GM23338 (cell line): ENCODE measurements at regions not wholly inside any gene's neighbourhood (a gene's known extent, or its start where the extent isn't known, plus 50 kb on each side); places are given as distances from the start of the nearest gene placed in this dataset.

Experiments
- CREB1 ChIP-seq: fragments of 250-450 bp; sonication (Bioruptor Pico); IDR thresholded peaks from 2 replicates; pipeline ENCODE4 v1.5.0; 2020; ENCODE audit warnings: low read depth, mild to moderate bottlenecking, moderate library complexity
- CTCF ChIP-seq, 2 experiments: fragments of 200-600 bp in 1 of 2; sonication (generic) in 1 of 2; conservative IDR thresholded peaks; 2 replicates each; pipeline versions ENCODE4 v1.5.1 to v1.6.1; 2016 to 2017; ENCODE audit warnings: antibody characterized with exemption in 2 of 2, low read depth in 2 of 2, mild to moderate bottlenecking in 2 of 2, moderate library complexity in 1 of 2
- ETS1 ChIP-seq: IDR thresholded peaks from 2 replicates; pipeline ENCODE4 v1.6.1; 2016; ENCODE audit warnings: antibody characterized with exemption
- EZH2 ChIP-seq: fragments of 200-600 bp; sonication (generic); IDR thresholded peaks from one replicate; pipeline ENCODE4 v1.8.0; 2017; ENCODE audit warnings: antibody characterized with exemption, mild to moderate bottlenecking, low read depth; ENCODE audit not compliant: unreplicated experiment
- EZH2phosphoT487 ChIP-seq: fragments of 200-600 bp; sonication (generic); IDR thresholded peaks from one replicate; pipeline ENCODE4 v1.8.1; 2018; ENCODE audit warnings: antibody characterized with exemption; ENCODE audit not compliant: unreplicated experiment
- JUNB ChIP-seq: IDR thresholded peaks from one replicate; pipeline ENCODE4 v1.6.1; 2016; ENCODE audit warnings: antibody characterized with exemption; ENCODE audit not compliant: unreplicated experiment
- NANOG ChIP-seq: IDR thresholded peaks from 2 replicates; pipeline ENCODE4 v1.6.1; 2016; ENCODE audit warnings: antibody characterized with exemption, borderline replicate concordance
- POLR2AphosphoS5 ChIP-seq: IDR thresholded peaks from 2 replicates; pipeline ENCODE4 v1.6.1; 2016; ENCODE audit warnings: antibody characterized with exemption, low read depth
- ZNF114 ChIP-seq: fragments of 250-450 bp; sonication (Bioruptor Pico); IDR thresholded peaks from 2 replicates; pipeline ENCODE4 v1.5.0; 2020; ENCODE audit warnings: mild to moderate bottlenecking, moderate library complexity
- TF ChIP-seq, protein P1 (sequence below): IDR thresholded peaks from one replicate; pipeline ENCODE4 v1.6.1; 2018; ENCODE audit warnings: antibody characterized with exemption; ENCODE audit not compliant: unreplicated experiment

- TF ChIP-seq POLR2AphosphoS5 (no peak), CTCF (conservative IDR thresholded peaks at IDR 0.05; ENCODE audit: low read depth in 2 of 2) (no peak), EZH2 (no peak), CREB1 (no peak), ETS1 (no peak), JUNB (no peak), EZH2phosphoT487 (no peak), ZNF114 (CRISPR knock-in tag) (no peak), NANOG (no peak)
- TF ChIP-seq, protein P1, sequence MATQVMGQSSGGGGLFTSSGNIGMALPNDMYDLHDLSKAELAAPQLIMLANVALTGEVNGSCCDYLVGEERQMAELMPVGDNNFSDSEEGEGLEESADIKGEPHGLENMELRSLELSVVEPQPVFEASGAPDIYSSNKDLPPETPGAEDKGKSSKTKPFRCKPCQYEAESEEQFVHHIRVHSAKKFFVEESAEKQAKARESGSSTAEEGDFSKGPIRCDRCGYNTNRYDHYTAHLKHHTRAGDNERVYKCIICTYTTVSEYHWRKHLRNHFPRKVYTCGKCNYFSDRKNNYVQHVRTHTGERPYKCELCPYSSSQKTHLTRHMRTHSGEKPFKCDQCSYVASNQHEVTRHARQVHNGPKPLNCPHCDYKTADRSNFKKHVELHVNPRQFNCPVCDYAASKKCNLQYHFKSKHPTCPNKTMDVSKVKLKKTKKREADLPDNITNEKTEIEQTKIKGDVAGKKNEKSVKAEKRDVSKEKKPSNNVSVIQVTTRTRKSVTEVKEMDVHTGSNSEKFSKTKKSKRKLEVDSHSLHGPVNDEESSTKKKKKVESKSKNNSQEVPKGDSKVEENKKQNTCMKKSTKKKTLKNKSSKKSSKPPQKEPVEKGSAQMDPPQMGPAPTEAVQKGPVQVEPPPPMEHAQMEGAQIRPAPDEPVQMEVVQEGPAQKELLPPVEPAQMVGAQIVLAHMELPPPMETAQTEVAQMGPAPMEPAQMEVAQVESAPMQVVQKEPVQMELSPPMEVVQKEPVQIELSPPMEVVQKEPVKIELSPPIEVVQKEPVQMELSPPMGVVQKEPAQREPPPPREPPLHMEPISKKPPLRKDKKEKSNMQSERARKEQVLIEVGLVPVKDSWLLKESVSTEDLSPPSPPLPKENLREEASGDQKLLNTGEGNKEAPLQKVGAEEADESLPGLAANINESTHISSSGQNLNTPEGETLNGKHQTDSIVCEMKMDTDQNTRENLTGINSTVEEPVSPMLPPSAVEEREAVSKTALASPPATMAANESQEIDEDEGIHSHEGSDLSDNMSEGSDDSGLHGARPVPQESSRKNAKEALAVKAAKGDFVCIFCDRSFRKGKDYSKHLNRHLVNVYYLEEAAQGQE: no peak
Measured at GRCh38 chr7:35389636-35390035, 135.7 kb upstream of the TBX20 start.
